GM12864 (cell line): ENCODE measurements at regions not wholly inside any gene's neighbourhood (a gene's known extent, or its start where the extent isn't known, plus 50 kb on each side); places are given as distances from the start of the nearest gene placed in this dataset.

Experiments
- DNase-seq: peaks from one replicate; pipeline ENCODE4 v3.0.0-alpha.2; 2011; ENCODE audit warnings: low read depth
- H3K4me3 ChIP-seq: 2 replicates; pipeline ENCODE4 v1.5.1; 2011; ENCODE audit warnings: mild to moderate bottlenecking, low read depth, low read length, control low read depth
- CTCF ChIP-seq: IDR thresholded peaks from 2 replicates; pipeline ENCODE4 v1.5.1; 2011; ENCODE audit warnings: low read depth, mild to moderate bottlenecking, moderate library complexity, low read length, control low read depth, inconsistent platforms; ENCODE audit errors: missing control alignments

GRCh38 chr1:198858033-198858432 lies 219.2 kb downstream of the PTPRC start:
- H3K4me3 ChIP-seq, result no peak overlapping the region
- no peak for DNase-seq
- no peak for TF ChIP-seq CTCF

GRCh38 chr1:198860371-198860770 lies 221.5 kb downstream of the PTPRC start:
- no peak for TF ChIP-seq CTCF
- H3K4me3 ChIP-seq, result no peak overlapping the region
- DNase-seq, result no peak

GRCh38 chr1:198861636-198862035 lies 222.8 kb downstream of the PTPRC start:
- H3K4me3 ChIP-seq, result no peak overlapping the region
- DNase-seq, result no peak
- no peak for TF ChIP-seq CTCF

- no peak for TF ChIP-seq CTCF
- no peak overlapping the region for H3K4me3 ChIP-seq
- no peak for DNase-seq
Observed at GRCh38 chr1:198864695-198865094, 225.9 kb downstream of the PTPRC start.

GRCh38 chr1:198865319-198865718 lies 226.5 kb downstream of the PTPRC start:
- TF ChIP-seq CTCF, result no peak
- DNase-seq, result no peak
- H3K4me3 ChIP-seq, result no peak overlapping the region

- DNase-seq, result no peak
Observed at GRCh38 chr1:198867182-198867581, 228.3 kb downstream of the PTPRC start.

More at GRCh38 chr1:198867182-198867581, 228.3 kb downstream of the PTPRC start:
- H3K4me3 ChIP-seq, result no peak overlapping the region
- TF ChIP-seq CTCF, result no peak
